Neutrophil (primary cell): ENCODE measurements at regions not wholly inside any gene's neighbourhood (a gene's known extent, or its start where the extent isn't known, plus 50 kb on each side); places are given as distances from the start of the nearest gene placed in this dataset.
"Not testable (repeated sequence)": the region's sequence is repeated elsewhere in the genome, so short reads cannot be mapped to it uniquely, and the experiment has no call there.

Experiments used
- H3K27ac ChIP-seq: fragments of 200-600 bp; sonication (generic); 2 replicates; pipeline ENCODE4 v1.5.1; 2016; ENCODE audit warnings: mild to moderate bottlenecking, moderate library complexity
- H3K27me3 ChIP-seq: fragments of 200-600 bp; sonication (generic); 2 replicates; pipeline ENCODE4 v1.6.0; 2016; ENCODE audit warnings: mild to moderate bottlenecking
- H3K36me3 ChIP-seq: fragments of 200-600 bp; sonication (generic); 2 replicates; pipeline ENCODE4 v1.5.1; 2017
- H3K4me1 ChIP-seq, 2 experiments: fragments of 200-600 bp in 1 of 2; sonication (generic) in 1 of 2; 1 replicate in 1 of 2; 2 replicates in 1 of 2; pipeline versions ENCODE4 v1.5.1 to v1.6.1; 2013 to 2016; ENCODE audit warnings: low read depth in 1 of 2, low read length in 1 of 2, mild to moderate bottlenecking in 1 of 2, moderate library complexity in 1 of 2; ENCODE audit not compliant: control insufficient read depth in 1 of 2, insufficient read depth in 1 of 2
- H3K4me3 ChIP-seq, 2 experiments: fragments of 200-600 bp in 1 of 2; sonication (generic) in 1 of 2; 1 replicate in 1 of 2; 2 replicates in 1 of 2; pipeline ENCODE4 v1.5.1; 2013 to 2016; ENCODE audit warnings: low read depth in 1 of 2, low read length in 1 of 2, mild to moderate bottlenecking in 1 of 2, moderate library complexity in 1 of 2
- H3K9me3 ChIP-seq: fragments of 200-600 bp; sonication (generic); 2 replicates; pipeline ENCODE4 v1.5.1; 2016

DNA sequence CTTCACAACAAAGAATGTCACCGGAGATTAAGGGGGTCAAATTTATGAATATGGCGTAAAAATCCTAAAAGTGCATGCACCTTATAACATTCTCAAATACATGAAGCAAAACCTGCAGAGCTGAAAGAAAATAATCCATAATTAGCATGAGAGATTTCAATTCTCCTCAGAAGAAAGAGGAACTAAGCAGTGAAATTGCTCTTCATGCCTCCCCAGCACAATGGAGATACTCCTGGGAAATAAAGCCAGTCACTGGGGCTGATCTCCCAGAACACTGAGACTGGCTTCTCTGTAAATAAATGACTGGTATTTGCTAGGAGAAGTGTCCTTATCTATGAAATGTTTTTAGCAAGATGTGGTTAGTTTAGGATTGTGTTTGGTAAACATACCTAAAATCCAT is 68.1 kb downstream of the GOLGA6L6 start:
- H3K36me3 ChIP-seq = not testable (repeated sequence)

DNA sequence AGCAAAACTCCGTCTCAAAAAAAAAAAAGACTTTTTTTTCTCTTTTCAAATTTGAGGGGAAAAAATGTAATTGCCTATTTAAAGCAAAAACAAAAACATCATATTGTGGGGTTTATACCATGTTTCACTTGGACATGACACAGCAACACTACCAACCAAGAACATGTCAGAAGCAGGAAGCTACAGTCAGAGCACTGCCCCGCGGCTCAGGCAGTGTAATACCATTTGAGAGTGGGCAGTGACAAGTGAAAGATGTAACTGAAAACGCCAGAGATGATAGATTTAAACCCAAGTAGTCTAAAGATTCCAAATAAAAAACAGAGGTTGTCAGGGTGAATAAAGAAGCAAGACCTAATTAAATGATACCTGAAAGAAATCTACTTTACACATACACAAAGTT is 68.6 kb downstream of the GOLGA6L6 start:
- not testable (repeated sequence) for H3K27ac ChIP-seq, H3K27me3 ChIP-seq, H3K4me3 ChIP-seq, H3K4me1 ChIP-seq, H3K36me3 ChIP-seq, H3K9me3 ChIP-seq

More for the DNA sequence above, 68.1 kb downstream of the GOLGA6L6 start:
- H3K27ac ChIP-seq, H3K27me3 ChIP-seq, H3K4me1 ChIP-seq, H3K4me3 ChIP-seq, H3K9me3 ChIP-seq: not testable (repeated sequence)

DNA sequence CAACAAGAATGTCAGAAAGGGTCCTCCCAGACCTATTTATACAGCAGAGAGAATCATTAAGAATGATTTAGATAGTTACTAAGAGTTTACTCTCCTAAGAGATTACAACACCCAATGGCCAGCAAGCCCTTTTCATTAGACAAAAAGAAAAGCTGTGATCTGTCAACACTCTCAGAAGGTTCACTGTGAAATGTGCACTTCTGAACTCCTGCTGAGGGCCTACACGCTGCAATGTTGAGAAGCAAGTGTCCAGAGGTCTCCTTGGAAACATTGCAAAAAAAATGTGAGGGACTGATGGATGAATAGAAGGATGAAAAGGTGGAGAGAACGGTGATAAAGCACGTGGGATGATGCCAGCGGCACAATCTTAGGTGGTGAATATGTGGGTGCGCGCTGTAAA is 70.8 kb downstream of the GOLGA6L6 start:
- H3K27ac ChIP-seq, H3K27me3 ChIP-seq, H3K4me3 ChIP-seq, H3K4me1 ChIP-seq, H3K9me3 ChIP-seq, H3K36me3 ChIP-seq: not testable (repeated sequence)

DNA sequence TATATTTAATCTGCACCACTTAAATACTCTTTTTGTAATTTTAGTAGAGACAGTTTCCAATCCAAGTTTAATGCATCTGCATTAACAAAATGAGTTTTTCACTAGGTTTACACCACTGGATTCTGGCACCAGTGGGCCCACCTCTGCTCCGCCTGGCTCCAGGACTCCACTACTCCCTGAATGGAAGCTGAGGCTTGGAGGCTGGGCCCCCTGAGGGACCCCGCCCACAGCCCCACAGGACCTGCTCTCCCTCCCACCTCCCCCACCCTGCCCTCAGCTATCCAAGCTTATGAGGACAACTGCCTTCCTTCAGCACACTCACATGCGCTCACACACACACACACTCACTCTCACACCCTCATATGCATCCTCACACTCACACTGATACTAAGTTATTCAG is 100.5 kb downstream of the GOLGA6L6 start:
- not testable (repeated sequence) for H3K4me1 ChIP-seq, H3K9me3 ChIP-seq, H3K27ac ChIP-seq, H3K36me3 ChIP-seq, H3K27me3 ChIP-seq, H3K4me3 ChIP-seq

DNA sequence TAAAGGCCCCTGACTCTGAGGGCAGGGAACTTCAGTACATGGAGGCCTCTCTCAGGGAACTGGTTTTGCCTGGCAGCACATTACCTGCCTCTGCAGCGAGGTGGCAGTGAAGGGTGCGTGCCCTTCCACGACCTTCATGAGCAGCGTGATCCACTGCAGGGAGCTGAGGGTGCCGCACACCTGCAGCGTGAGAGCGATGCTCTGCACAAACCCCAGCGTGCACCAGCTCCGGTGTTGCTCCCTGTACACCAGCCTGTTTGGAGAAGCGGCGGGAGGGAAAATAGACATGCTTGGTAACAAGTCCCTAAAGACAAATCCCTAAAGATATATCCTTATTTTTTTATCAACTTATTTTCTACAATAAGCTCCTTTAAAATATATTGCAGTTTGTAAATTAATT is 101.2 kb downstream of the GOLGA6L6 start:
- not testable (repeated sequence) for H3K27ac ChIP-seq, H3K4me3 ChIP-seq, H3K27me3 ChIP-seq, H3K4me1 ChIP-seq, H3K36me3 ChIP-seq, H3K9me3 ChIP-seq

DNA sequence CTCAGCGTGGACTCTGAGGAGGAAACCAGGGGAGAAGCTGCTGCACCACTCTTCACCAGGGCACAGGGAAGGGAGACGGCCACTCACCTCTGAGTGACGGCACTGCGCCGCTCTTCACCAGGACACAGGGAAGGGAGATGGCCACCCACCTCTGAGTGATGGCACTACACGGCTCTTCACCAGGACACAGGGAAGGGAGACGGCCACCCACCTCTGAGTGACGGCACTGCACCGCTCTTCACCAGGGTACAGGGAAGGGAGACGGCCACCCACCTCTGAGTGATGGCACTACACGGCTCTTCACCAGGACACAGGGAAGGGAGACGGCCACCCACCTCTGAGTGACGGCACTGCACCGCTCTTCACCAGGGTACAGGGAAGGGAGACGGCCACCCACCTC is 102.5 kb downstream of the GOLGA6L6 start:
- not testable (repeated sequence) for H3K9me3 ChIP-seq

DNA sequence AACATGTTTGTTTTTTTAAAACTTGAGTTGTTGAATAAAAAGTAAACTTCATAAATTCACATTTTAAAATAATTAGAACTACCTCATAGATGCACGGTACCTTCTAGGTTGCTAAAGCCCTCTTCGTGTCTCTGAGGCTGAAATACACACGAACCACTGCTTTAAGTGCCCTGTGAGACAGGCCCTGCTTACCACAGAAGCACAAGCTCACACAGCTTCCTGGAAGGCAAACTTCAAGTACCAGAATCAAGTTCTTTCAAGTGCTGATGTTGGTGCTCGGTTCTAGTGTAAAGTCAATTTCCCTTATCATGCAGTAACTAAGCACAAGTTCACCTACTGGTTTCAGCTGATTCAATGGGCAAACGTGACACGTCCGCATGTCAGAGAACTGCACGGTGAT is 103.3 kb downstream of the GOLGA6L6 start:
- not testable (repeated sequence) for H3K4me1 ChIP-seq, H3K9me3 ChIP-seq, H3K27ac ChIP-seq, H3K36me3 ChIP-seq, H3K27me3 ChIP-seq, H3K4me3 ChIP-seq

More for the DNA sequence above, 102.5 kb downstream of the GOLGA6L6 start:
- not testable (repeated sequence) for H3K4me3 ChIP-seq, H3K27me3 ChIP-seq, H3K4me1 ChIP-seq, H3K36me3 ChIP-seq, H3K27ac ChIP-seq

DNA sequence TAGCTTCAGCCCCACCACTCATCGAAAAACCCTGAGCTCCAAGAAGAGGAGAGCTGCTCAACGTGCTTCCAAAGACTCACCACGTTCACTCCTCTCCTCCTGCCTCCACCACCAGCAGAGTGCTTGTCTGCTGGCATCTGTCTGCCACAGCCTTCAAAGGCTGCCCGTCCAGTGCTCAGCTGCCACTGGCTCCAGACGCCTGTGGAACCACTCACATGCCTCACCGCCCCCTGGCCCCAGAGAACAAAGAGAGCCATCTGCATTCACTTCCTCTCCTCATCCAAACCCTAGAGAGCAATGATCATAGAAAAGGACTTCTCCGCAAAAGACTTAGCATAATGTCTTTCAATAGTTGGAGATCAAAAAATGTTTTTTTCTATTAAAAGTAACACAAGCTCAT is 108.1 kb downstream of the GOLGA6L6 start:
- not testable (repeated sequence) for H3K9me3 ChIP-seq, H3K36me3 ChIP-seq, H3K27ac ChIP-seq, H3K27me3 ChIP-seq, H3K4me1 ChIP-seq, H3K4me3 ChIP-seq

DNA sequence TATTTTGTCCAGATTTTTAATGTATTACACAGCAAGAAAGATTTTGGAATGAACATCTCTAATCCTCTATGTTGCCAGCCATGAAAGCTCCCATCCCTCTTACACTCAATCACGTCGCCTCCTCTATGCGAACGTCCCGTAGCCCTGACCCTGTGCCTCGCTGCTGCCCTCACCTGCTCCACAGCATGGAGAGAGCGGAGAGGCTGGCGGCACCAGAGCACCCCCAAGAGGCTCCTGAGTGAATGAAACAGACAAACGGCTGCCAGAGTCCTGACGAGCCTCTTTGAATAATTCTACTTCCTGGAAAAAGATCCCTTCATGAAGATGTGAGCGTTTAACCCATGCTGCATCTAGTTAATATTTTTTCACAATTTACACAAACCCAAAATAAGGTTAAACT is 111.1 kb downstream of the GOLGA6L6 start:
- H3K4me1 ChIP-seq, H3K27me3 ChIP-seq, H3K36me3 ChIP-seq, H3K9me3 ChIP-seq, H3K4me3 ChIP-seq, H3K27ac ChIP-seq: not testable (repeated sequence)

DNA sequence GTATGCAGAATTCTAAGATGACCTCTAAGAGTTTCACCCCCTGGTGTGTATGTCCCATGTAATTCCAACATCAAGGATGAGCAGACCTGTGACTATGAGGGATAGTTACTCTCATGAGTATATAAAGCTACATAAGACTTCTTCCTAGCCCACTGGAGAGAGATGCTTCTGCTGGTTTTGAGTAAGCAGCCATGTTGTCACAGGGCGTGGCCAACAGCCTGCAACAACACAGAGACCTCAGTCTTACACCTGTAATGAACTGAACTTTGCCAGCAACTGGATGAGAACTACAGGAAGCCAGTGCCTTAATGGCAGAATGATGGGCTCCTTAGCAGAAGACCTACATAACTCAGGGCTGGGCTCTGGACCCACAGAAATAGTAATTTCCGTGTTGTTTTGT is 120.9 kb downstream of the GOLGA6L6 start:
- H3K27ac ChIP-seq, H3K27me3 ChIP-seq, H3K9me3 ChIP-seq, H3K4me1 ChIP-seq, H3K36me3 ChIP-seq, H3K4me3 ChIP-seq: not testable (repeated sequence)

DNA sequence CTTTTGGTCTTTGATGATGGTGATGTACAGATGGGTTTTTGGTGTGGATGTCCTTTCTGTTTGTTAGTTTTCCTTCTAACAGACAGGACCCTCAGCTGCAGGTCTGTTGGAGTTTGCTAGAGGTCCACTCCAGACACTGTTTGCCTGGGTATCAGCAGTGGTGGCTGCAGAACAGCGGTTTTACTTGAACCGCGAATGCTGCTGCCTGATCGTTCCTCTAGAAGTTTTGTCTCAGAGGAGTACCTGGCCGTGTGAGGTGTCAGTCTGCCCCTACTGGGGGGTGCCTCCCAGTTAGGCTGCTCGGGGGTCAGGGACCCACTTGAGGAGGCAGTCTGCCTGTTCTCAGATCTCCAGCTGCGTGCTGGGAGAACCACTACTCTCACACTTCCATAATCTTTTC is 125.0 kb downstream of the GOLGA6L6 start:
- H3K27ac ChIP-seq, H3K9me3 ChIP-seq, H3K27me3 ChIP-seq, H3K4me1 ChIP-seq, H3K4me3 ChIP-seq, H3K36me3 ChIP-seq: not testable (repeated sequence)

DNA sequence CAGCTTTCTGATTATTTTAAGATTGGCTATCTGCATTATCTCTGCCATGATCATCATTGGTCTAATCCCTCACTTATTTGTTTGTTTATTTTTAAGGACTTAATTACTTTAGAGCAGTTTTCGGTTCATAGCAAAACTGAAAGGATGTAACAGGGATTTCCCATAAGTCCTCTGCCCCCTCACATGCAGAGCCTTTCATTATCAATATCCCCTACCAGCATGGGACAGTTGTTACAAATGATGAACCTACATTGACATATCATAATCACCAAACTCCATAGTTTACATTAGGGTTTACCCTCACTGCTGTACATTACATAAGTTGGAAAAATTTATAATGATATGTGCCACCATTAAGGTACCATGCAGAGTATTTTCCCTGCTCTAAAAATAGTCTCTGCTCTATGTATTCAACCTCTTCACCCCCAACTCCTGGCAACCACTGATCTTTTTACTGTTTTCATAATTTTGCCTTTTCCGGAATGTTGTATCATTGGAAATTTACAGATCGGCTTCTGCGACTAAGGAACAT is 131.9 kb downstream of the GOLGA6L6 start:
- not testable (repeated sequence) for H3K27me3 ChIP-seq, H3K36me3 ChIP-seq, H3K27ac ChIP-seq, H3K9me3 ChIP-seq, H3K4me1 ChIP-seq, H3K4me3 ChIP-seq
